GM21367 (cell line): ENCODE measurements at regions not wholly inside any gene's neighbourhood (a gene's known extent, or its start where the extent isn't known, plus 50 kb on each side); places are given as distances from the start of the nearest gene placed in this dataset.

Experiments used
- ATAC-seq: cut with Tn5 transposase; IDR thresholded peaks from one replicate; pipeline ENCODE4 v1.9.1; 2021; ENCODE audit not compliant: unreplicated experiment

- ATAC-seq = no peak
Observed at GRCh38 chr20:10919396-10920140, 245.8 kb upstream of the JAG1 start.

DNA sequence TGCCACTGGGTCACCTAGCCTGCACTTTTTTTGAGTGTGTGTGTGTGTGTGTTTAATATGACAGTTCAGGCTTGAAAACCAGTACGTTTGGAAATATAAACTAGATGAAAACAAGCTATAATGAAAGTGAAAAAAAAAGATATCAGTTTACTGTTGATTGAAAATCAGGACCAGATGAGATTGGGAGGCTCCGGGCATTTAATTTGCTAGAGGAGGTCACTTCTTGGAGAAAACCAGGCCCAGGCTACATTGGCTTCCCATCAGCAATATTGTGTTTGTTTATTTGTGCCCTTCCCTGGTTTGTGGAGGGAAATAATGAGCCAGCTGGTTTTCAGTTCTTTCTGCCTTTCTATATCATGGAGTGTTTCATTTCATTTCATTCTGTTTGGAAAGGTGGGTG, 246.6 kb upstream of the JAG1 start:
- no peak for ATAC-seq

GRCh38 chr20:10921491-10922010, 247.8 kb upstream of the JAG1 start:
- ATAC-seq = no peak

- no peak for ATAC-seq
Observed at GRCh38 chr20:10922506-10922905, 248.7 kb upstream of the JAG1 start.

DNA sequence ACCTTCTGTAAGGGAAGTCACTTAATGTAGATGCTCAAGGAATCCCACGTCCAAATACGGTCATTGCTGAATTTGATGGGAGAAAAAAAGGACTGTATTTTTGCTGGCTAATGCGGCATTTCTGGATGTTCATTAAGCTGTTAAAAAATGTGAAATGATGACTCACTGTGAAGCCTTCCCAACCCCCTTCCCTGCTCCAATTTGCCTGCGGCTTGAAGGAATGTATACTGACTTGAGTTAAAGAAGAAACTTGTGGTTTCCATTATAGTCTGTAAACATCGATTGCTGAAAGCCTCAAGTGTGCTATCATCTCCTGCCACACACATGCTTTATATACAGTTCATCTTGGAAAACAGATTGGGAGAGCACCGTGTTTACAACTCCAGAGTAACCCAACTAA, 249.1 kb upstream of the JAG1 start:
- no peak for ATAC-seq

- ATAC-seq = no peak
Observed at GRCh38 chr20:10924644-10925201, 250.9 kb upstream of the JAG1 start.

DNA sequence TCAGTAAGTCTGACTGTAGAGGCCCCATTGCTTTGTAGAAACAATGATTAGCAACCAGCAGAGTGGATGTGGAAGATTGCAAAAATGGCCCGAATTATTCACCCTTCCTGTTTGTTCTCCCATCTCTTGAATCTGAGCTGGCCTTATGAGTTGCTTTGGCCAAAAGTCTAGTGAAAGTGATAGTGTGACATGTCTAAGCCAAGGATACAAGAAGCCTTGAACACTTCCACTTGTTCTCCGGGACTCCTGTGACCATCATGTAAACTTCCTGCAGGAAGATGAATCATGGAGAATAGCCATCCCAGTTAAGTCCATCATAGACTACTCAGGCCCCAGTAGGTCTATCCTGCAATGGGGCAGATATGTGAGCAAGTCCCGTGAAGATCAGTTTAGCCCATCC, 252.0 kb upstream of the JAG1 start:
- ATAC-seq = no peak

DNA sequence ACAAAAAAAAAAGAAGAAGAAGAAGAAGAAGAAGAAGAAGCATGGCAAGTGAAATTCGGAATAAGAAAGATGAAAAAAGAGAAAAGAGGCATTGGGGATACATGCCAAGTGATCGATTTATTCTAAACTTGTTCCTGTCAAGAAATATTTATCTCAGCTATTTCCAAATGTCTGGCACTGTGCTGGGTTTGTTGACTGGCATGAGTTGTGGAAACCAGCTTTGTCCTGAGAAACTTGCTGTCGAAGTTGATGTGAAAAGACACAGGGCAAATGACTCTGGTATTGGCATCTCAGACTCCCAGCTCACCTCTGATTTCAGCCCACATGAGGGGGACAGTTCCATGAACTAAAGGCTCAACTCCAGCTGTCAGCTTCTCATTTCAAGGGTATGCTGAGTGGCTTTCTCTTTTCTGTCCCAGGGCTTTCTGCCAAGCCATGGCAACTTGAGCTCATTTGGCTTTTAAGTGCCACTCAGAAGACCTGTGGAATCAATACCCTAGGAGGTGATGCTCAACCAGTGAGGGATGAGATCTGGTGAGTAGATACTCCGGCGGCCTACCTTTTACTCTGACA, 253.3 kb upstream of the JAG1 start:
- ATAC-seq = no peak

- ATAC-seq = no peak
Observed at GRCh38 chr20:10927936-10928840, 254.4 kb upstream of the JAG1 start.

DNA sequence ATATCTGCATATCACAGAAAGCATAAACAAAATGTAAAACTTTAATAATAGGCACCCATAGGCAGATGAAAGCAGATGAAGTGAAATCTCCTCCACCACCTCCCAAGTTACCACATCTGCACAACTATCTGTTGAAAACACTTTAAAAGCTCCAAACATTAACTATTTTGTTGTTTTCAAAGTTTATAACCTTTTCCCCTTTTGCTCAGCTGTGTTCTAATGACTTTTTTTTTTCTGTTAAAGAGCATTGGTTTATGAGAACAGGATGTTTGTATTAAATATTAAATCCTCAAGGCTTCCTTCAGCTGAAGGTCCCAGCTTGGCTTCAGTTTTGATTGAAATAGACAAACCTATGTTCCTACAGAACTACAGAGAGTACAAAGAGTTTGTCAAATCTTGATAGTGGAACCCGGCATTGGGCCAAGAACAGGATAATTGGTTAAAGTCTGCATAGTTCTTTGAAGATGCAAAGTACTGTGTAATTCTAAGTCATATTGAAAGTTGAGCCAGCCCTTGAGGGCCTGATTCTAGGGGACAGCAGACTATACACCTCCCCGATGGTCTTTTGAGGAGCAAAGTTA, 255.1 kb upstream of the JAG1 start:
- no peak for ATAC-seq

- ATAC-seq = no peak
Observed at GRCh38 chr20:10935658-10936402, 262.0 kb upstream of the JAG1 start.

GRCh38 chr20:10936786-10937185, 263.0 kb upstream of the JAG1 start:
- ATAC-seq = no peak

GRCh38 chr20:10939331-10939941, 265.6 kb upstream of the JAG1 start:
- no peak for ATAC-seq

- ATAC-seq = peak; percentile 98
Observed at GRCh38 chr20:10940941-10941340, 267.1 kb upstream of the JAG1 start.

GRCh38 chr20:10943686-10944265, 270.0 kb upstream of the JAG1 start:
- ATAC-seq = no peak

GRCh38 chr20:10946124-10946880, 272.5 kb upstream of the JAG1 start:
- ATAC-seq = peak; percentile 67

DNA sequence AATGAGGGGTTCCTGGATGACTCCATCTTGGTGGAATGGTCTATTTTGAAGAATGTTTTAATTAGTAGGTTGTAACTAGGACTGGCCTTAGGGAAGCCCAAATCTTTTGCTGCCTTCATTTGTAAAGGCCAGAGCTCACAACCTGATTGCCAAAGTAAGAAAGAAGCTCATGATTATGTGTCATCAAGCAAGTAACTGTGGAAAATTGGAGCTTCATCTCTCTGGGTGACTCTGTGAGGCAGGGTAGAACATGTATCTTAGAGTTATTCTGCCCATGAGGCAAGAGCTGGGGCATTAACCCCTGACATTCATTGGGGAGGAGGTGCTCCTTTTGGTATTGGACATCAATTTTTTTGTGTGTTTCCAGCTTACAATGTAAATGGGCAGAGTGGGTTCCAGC, 273.9 kb upstream of the JAG1 start:
- no peak for ATAC-seq

- no peak for ATAC-seq
Observed at GRCh38 chr20:10949930-10950783, 276.4 kb upstream of the JAG1 start.
